HG03064 (cell line): ENCODE measurements at regions not wholly inside any gene's neighbourhood (a gene's known extent, or its start where the extent isn't known, plus 50 kb on each side); places are given as distances from the start of the nearest gene placed in this dataset.

Experiments used
- ATAC-seq: cut with Tn5 transposase; IDR thresholded peaks from one replicate; pipeline ENCODE4 v1.9.1; 2021; ENCODE audit warnings: low read depth; ENCODE audit not compliant: unreplicated experiment

DNA sequence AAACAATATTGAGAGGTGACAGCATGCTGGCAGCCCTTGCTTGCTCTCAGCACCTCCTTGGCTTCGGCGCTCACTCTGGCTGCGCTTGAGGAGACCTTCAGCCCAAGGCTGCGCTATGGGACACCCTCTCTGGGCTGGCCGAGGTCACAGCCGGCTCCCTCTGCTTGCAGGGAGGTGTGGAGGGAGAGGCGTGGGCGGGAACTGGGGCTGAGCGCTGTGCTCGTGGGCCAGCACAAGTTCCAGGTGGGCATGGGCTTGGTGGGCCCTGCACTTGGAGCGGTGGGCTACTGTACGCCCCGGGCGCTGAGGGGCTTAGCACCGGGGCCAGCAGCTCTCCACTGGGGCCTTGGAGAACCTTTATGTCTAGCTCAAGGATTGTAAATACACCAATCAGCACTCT, 1613.8 kb upstream of the IGFBP7 start:
- ATAC-seq = no peak

DNA sequence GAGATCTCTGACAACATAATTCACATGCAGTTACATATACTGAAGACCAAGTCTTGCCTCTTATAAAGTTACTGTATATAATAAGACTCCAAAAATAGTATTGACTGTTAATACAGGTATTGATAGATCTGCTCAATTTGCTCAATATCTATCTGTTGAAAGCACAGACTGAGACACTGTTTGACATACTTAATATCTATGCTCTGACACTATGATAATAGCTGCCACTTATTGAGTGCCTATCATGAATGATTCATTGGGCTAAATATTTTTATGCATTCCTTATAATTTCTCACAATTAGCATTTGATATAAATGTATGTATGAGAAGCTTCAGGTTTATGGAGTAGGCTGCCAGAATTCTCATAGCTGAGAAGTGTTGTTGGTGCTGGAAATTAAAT, 1600.9 kb upstream of the IGFBP7 start:
- no peak for ATAC-seq

DNA sequence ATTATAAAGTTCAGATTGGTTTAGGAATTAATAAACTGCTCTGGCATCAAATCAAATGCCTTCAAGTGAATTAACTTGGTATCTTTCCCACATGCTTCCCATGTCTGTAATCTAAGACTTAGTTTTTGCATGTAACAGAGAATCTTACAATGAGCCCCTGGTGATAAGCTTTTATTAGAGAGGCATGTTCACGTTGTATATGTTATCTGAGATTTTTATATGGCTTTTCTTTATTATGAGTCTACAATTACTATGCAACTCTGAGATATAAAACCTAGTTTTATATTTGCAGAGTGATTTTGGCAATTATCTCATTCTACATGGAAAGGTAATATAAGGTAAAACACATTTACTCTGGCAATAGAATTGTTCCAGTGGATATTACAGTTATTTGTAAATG, 1578.4 kb upstream of the IGFBP7 start:
- no peak for ATAC-seq

DNA sequence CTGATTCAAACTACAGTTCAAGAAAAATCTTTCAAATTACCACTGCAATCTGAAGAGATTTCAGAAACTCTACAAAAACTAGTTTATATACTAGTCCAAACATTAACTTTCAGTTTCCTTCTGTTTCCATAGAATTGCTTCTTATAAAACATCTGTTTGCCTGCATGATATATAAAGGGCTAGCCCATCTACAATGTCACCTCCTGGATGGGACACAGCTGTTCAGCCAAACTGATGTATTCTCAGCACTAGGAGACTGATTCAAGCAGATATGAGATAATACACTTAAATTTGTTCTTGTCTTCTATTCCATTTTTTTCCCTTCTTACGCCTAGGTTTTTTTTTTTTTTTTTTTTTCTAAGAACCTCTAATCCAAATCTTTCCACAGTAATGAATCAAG, 1569.7 kb upstream of the IGFBP7 start:
- ATAC-seq = no peak

DNA sequence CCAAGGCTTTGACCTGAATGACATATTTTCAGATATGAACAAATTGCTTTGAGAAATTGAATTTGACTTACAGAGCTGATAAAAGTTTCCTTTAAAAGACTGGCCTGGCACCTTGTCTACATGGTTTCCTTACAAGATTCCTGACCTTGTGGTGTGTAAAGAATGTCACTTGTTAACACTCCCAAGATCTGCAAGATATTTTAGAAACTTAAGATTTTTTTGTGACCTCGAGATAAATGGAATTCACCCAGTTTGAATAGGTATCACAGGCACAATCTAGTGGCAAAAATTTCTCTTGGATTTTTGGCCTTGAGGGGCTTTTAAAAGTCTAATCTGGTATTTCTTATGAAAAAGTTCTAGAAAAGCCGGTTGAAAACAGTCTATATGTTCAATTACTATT, 1568.9 kb upstream of the IGFBP7 start:
- ATAC-seq = no peak

DNA sequence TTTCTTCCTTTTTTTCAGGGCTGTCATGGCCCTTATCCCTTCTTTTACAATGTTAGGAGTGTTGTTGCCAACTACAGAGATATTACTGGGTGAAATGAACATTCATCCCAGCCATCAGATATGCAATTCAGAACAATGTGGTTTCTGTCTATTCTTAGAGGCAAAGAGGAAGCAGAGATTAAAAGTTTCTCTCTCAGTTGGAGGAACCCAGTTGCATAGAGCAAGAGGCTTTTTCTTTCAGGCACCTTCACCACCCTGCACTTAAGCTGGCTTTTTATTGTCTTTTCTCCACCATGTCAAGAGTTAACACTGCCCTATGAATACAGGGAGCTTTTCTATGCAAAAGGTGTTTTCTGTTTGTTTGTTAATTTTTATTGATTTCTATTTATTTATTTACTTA, 1559.6 kb upstream of the IGFBP7 start:
- no peak for ATAC-seq

DNA sequence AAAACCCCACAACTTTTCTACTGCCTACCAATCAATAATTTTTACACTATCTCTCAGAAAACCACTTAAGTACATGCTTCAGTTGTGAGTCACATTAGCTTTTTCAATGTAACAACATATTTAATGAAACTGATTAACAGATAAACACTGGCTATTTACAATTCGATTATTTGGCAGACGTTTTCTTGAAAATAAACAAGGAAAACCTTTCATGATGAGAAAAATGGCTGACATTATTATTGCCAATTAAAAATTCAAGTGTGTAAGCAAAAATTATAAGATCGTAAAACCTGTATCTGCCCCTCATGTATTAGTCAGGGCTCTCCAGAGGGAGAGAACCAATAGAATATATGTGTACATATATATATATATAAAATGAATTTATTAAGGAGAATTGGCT, 1555.5 kb upstream of the IGFBP7 start:
- ATAC-seq = no peak

DNA sequence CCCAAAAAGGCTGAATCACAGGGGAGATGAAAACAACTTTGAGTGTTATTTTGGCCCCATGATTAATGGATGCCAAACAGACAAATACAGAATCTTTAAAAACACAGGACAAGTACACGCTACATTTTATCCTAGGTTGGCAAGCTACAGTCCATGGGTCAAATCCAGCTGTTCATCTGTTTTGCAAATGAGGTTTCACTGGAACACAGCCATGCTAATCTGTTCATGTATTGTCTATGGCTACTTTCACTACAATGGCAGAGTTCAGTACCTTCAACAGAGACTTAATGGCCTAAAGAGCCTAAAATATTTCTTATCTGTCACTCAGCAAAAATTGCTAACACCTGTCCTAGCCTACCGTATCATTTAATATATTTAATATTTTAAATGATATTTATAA, 1548.5 kb upstream of the IGFBP7 start:
- no peak for ATAC-seq

DNA sequence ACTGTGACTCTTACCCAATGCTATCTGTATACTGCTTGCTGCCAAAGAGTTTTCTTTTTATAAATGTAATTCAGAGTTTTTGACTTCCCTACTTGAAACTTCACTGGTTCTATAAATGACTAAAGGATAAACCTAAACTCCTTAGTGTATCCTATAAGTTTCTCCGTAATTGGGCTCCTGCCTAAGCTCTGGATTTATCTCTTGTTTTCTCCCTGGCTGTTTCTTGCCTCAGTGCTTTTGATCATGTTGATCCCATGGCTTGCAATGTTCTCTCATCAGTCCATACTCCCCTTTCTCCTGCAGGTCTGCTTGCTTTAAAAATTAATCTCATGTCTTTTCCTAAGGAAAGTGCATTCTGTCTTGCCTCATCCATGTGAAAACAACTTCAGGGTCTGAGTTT, 1543.1 kb upstream of the IGFBP7 start:
- ATAC-seq = no peak

DNA sequence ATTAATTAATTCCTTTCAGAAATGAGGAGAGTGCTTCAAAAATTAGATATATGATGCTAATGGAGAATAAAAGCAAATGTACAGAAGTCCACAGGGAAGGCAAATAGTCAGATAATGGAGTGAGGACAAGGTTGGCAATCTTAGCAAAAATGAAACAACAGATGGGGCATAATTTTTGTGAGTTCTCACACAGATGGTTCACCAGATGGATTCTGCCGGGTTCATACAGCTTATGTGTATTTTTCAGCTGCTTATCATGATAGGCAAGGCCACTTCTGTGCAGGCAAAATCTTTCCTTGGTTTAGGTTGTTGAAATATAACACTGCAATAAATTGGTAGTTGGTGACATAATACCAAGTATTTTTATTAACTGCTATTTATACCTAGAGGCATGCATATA, 1539.0 kb upstream of the IGFBP7 start:
- no peak for ATAC-seq

DNA sequence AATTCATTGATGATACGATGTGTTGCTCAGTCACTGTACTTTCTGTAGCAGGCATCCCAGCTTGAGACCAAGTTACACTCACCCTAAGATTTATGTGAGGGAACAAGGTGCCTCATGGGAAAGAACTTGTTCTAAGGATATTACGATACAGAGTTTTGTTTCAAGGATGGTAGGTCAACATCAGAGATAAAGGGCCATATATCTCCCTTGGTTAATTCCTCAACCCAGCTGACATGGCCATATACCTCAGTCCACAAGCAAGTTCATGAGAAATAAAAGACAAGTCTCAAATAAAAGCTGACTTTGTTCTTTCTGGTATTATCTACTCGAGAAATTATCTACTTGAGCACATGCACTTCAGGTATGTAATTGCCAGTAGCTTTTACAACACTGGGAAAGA, 1535.9 kb upstream of the IGFBP7 start:
- no peak for ATAC-seq

DNA sequence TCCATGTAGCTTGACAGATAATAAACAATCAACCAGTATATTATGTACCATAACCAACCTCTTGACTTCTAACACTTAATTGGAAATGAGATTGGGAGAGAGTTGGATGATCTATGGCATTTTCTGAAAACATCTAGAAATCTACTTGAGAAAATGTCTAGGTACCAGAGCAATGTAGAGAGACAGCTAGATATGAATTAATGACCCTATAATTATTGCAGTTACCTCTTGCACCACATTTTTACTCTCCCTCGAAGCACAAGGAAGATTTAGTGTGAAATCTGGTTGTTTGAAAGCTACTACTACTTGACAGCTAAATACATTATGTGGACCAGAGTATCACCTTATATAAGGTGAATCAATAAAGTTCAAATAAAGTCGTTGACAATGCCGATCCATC, 1534.4 kb upstream of the IGFBP7 start:
- no peak for ATAC-seq

DNA sequence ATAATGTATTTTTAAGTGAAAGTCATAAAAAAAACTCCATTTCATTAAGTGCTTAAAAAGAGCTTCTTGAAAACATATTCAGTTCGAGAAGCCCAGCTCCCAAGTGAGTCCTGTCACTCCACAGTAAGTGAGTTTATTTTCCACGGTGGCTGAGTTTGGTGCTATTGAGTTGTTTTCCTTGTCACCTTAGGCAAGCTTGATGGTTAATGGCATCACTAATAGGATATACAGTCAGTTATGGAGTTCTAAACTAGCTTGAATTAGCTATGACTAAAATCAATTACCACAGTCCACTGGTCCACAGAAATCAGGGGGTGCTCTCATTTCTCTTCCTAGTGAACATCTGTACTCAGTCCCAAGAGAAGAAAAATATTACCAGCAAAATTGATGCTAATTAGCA, 1526.2 kb upstream of the IGFBP7 start:
- no peak for ATAC-seq

DNA sequence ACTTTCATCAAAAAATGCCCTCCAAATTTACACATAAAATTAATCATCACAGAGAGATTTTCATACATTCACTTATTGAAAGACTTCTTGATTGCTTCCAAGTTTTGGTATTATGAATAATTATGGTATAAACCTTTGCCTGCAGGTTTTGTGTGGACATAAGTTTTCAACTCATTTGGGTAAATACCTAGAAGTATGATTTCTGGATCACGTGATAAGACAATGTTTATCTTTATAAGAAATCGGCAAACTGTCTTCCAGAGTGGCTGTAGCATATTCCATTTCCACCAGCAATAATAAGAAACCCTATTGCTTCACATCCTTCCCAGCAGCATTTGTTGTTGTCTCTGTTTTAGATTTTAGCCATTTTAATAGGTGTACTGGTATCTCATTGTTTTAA, 1507.0 kb upstream of the IGFBP7 start:
- no peak for ATAC-seq

DNA sequence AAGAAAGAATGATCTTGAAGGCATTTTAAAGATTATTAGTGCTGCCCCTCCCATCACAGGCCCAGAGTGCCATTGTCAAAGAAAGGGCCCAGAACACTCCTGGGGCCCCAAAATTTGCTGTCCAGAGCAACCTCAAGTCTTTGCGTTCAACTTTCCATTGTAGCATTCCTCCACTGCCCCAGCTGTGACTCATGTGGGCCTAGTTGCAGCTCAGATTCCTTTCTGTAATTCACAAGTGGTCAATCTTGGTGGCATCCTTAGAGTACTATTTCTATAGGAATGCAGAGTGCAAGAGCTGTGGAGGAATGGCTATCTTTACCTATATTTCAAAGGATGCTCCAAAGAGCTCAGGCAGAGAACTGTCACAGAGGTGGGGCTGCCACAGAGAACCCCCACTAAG, 1500.8 kb upstream of the IGFBP7 start:
- ATAC-seq = no peak

DNA sequence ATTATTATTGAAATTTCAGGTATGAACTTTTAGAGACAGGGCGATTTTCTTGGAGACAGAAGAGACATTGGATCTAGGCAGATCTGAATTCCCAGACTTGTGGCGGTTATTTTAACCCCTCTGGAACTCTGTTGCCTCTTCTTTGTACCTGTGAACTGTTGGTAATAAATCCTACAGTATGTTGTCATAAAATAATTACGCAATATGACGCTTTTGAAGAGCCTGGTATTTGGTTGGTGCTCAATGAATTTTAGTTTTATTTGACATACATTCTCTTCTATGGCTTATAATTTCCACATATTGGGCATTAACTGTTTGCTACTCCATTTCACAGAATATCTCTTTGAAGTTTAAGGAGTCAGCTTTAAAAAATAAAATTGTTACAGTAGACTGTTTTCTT, 1496.1 kb upstream of the IGFBP7 start:
- ATAC-seq = no peak

DNA sequence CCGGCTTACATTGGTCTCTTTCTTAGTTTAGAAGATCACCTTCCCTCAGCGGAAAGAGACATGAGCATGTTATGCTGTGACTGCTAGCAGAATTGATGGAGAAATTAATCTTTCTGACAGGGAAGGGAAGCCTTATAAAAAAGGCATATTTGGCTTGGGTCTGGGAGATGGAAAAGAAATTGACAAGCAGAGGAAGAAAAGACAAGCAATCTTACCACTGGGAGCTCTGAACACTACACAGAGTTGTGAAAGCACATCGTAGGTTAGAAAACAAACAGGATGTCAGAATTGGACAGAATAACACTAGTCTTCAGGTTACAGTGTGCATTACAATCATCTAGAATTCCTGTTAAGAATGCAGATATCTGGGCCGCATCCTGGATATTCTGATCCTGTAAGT, 1493.8 kb upstream of the IGFBP7 start:
- no peak for ATAC-seq

DNA sequence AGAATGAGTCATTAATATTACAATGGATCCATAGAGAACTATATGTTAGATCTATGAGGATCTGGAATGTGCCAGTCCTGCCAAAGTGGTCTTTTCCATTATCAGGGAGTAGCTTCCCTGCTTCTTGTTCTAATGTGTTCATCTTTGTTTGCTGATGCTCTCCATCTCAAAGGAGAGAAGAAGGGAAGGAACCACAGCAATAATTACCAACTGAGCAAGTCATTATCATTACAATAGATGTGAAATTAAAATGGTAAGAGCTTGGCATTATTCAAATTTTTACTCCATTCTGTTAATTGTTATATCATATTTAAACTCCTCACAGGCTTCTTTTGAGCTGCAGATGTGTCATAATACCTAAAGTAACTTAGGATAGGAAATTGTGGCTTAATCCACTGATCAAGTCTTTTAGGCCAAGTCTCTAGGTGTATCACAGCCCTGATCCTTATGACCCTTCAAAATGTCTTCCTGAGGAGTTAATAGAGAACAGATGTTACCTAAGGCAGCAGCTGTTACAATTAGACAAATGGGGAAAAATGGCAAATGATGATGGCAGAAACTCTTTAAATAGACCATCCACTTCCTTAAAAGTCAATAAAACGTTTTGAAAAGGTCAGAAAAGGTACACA, 1492.7 kb upstream of the IGFBP7 start:
- no peak for ATAC-seq

DNA sequence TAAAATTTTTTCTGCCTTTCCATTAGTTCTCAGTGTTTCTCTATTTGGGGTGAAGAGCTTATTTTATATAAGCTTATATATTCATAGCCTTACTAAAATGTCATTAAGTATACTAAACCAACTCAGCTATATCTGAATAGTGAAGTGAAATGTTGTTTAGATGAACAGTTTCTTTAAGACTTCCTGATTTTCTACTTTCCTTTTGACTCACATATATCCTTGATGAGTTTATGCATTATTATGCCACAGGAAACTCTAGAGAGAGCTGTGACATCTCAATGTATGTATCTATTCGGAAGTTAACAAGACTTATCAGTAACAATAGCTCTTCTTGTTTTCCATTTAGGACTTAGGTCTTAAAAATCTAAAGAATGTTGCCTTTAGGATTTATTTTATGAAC, 1491.8 kb upstream of the IGFBP7 start:
- no peak for ATAC-seq

DNA sequence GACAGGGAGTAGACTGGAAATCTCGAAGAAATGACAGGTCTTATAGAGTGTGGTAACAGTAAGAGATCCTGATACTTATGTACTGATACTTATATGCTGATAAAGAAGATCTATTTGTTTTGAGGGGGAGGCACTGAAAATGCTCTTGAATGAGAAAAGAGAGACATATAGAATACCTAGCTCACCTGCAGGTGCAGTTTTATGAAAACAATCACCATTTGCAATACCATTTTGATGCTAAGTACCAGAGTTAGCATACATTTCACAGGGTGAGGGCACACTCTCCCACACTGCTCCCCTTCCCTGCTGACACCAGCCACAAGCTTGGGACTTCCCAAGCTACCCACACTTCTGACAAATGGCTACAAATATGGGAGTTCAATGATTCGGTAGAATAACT, 1490.1 kb upstream of the IGFBP7 start:
- no peak for ATAC-seq

DNA sequence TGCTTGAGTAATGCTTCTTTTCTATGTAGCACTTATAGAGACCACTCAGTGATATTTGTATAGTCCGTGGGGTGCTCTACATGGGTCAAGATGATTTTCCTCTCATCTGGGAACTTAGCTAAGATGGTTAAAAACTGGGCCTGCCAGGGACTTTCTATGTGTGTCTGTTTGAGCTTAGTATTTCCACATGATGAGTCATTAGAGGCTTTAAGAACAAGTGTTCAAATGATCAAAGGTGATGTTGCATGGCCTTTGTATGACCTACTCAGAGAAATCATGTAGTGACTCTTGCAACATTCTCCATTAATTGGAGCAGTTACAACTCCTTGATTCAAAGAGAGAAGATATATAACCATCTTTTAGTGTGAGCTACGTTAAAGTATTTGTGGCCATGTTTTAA, 1480.5 kb upstream of the IGFBP7 start:
- ATAC-seq = no peak

DNA sequence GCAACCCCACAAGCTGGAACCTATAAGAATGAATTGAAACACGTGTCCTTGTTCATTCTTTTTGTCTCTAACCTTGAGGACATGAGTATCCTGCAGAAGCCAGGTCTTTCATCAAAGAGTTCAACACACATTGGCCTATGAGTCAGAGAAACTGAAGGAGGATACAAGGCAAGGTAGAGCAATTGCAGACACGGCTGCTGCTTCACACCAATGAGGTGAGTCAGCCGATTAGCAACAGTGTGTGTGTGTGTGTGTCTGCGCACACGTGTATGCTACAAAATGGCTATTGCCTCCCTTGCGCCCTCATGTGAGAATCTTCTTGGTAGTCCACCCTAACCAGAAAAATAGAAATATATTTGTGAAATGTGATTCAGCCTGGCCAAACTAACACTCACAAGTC, 1477.7 kb upstream of the IGFBP7 start:
- no peak for ATAC-seq

DNA sequence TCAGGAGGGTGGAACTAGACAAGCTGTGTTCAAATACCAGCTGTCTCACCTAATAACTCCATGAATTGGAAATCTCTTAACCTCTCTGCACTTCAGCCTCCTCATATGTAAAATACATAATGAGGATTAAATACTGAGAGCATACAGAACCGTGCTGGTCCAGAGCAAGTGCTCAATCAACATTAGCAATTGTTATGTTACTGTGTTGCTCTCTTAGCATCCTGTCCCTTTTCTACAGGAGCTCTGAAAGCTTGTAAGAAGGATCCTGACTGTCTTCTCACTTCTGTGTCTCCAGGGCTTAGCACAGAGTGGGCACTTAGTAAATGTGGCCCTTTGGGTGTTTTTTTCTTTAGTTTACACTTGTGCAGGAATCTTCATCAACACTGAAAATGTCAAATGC, 1456.1 kb upstream of the IGFBP7 start:
- ATAC-seq = no peak
